GM18507 (cell line): ENCODE measurements at regions not wholly inside any gene's neighbourhood (a gene's known extent, or its start where the extent isn't known, plus 50 kb on each side); places are given as distances from the start of the nearest gene placed in this dataset.

Source experiments
- DNase-seq: peaks from one replicate; pipeline ENCODE4 v3.0.0; 2011; ENCODE audit warnings: low read depth; ENCODE audit not compliant: insufficient read length; ENCODE audit errors: extremely low spot score
- FAIRE-seq: peaks from 2 replicates; lab custom pipeline; 2011; peaks lifted over from hg19 to GRCh38; lab: Jason Lieb, UNC

DNA sequence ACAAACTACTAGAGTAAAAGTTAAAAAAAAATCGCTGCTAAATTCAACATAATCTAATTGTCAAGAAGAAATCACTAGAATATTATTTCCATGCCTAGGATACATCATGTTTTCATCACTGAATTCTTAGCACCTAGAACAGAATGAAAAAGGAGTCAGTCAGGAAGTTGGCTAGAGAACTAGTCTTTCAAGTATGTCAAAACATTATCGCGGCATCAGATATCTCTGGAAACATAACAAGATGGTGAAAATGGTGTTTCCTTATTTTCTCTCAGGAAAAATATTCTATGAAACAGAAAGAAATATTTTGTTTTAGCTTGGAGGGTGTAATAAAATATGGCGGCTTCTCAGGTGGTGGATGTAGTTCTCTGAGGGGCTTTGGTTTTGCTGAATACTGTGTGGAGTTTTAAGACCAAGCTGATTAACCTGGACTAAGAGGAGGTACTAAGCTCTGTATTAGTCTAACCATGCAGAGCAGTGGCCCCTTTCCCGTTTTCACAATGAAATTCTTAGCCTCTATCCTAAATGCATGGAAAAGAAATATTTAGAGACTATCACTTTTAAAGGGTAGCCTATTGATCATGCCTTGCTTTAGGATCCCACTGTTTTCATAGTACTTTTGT is 205.6 kb downstream of the MDFIC start:
- DNase-seq, result no peak
- no peak for FAIRE-seq

DNA sequence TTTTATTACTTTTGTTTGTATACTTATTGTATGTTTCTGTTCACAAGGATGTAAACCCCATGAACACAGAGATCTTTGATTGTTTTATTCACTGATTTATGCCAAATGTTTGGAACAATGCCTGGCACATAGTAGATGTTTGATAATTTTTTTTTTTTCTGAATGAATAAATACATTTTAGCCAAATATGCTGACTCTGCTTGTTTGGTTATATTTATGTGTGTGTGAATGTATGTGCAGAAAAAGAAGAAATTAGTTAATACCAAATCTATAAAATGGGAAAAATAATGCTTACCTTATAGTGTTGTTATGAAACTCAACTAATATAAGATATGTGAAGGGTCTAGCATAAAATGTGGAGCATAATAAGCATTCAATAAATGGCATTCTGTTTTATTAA is 203.9 kb downstream of the MDFIC start:
- no peak for DNase-seq
- no peak for FAIRE-seq

DNA sequence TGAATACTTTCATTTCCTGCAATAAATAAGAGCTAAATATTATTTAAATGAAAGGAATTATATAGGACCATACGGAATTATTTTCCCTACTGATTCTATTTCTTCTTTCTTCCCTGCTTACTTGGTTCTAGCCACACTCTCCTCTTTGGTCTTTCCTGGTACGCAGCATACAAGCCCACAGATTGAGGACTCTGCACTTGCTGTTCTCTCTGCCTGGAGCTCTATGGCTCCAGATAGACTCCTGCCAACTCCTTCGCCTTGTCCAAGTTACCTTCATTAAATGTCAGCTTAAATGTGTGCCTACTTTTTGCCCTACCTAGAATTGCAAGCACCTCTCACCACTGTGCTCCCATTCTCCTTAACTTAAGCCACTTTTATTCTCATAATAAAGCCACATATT is 203.4 kb downstream of the MDFIC start:
- DNase-seq (no peak), FAIRE-seq (no peak)

DNA sequence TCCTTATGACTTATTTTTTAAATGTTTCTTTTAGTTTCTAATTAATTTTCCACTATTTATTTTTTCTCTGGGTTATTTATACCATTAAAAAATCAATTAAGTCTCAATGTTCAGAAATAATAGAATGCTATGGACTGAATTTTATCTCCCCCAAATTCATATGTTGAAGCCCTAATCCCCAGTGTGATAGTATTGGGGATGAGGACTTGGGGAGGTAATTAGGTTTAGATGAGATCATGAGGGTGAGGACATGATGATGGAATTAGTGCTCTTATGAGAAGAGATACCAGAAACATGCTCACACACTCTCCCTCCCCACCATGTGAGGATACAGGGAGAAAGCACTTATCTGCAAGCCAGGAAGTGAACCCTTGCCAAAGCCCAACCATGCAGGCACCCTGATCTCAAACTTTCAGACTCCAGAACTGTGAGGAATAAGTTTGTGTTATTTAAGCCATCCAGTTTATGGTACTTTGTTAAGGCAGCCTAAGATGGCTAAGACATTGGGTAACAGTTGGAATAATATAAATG is 202.6 kb downstream of the MDFIC start:
- DNase-seq (no peak), FAIRE-seq (no peak)

DNA sequence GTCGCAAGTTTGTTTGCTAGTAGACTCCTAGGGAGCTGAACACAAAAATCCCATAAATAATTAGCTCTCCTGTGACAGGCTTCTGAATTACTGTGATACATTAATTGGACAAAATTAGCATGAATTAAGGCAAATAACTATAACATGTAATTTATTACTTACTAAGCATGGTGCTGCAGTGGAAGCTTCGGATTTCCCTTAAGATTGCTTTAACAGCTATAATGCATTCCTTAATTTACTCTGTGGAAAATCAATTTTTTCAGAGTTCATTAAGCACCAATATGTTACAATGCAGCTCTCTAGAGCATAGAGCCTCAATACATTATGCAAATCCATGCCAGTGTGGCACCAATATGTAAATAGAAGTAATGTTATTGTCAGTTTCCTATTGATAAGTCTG is 201.5 kb downstream of the MDFIC start:
- DNase-seq, result no peak
- FAIRE-seq, result no peak

DNA sequence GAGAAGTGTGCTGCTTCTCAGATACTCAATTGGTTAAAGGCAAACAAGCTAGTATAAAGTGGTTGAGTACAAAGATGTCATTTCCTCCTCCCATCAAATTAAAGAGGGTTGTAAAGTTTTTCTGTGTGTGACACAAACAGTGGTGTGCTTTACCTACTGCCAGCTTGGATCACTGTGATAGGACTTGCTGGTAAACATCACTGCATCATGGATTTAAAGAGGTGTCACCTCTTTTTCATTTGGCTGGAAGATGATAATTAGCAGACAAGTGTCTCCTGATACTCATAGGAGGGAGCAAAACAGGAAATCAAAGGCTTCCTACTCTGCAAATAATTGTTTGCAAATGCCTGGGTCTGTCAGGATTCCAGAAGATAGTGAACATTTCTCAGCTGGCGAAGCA is 200.5 kb downstream of the MDFIC start:
- FAIRE-seq (no peak), DNase-seq (no peak)

DNA sequence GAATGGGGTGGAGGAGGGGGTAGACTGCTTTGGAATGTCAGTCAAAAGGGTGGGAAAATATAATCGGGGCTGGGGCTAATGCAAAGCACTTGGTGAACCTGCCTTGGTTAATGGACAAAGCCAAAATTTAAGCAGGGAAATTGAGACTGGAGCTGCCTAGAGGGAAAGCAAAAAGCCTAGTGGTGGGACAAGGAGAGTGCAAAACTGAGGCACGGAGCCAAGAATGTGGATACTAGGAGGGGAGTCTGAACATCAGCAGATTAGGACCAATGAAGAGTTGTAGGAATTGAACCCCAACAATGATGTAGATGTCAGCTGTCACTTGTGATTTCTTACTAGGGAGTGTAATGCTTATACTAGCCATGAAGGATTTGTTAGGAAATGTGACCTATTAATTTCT is 195.9 kb downstream of the MDFIC start:
- DNase-seq (no peak), FAIRE-seq (no peak)

DNA sequence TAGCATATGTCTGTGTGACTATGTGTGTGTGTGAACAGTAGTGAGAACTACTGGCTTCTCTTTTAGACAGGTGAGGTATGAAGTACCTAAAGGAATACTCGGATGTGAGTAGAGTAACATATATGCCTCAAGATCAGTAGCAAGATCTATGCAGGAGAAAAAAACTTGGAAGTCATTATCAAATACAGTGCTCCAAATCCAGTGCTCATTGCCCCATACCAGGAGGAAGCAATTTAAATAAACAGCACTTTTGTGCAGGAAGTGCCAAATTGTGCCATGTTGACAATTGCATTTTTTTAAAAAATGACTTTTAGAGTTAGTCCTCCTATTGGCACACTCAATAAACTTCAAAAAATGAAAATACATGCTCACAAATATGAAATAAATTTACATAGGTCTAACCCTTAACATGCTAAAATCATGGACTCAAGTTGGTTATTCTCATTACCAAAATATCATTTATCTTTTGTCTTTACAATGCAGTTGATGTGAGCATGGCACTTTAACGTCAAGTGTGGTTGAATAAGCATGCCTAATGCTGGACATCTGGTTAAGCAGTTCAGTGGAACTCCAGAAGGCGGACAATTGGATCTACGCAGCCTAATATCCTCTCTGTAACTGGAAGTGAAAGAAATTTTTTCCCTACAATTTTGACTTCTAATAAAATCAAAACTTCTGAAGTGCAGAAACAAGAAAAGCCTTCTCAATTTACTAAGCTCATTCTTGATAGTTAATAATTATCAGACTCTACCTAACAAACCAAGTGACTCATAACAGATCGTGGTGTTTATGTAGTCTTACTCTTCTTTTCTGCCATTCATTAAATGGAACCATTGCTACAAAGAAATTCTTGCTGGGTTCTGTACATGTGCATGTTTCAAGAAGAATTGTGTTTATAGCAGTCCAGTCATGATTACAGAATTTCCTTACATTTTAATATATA is 195.2 kb downstream of the MDFIC start:
- FAIRE-seq (no peak), DNase-seq (no peak)

DNA sequence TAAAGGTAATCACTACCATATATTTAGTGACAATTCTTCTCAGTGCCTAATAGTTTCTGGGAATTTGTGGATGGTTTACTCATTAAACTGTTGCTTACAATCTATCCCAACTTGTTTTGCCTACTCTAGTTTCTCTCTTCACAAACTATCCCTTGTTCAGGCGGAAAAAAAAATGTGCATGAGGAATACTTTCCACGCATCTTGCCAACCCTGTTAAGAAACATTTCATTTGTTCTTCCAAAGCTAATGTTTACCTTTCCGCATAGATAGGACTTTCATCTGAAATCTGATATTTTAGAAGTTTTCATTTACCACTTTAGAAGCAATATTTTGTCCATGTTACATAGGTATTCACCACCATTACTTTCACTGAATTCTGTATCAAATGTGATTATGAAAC is 191.9 kb downstream of the MDFIC start:
- no peak for DNase-seq
- no peak for FAIRE-seq

DNA sequence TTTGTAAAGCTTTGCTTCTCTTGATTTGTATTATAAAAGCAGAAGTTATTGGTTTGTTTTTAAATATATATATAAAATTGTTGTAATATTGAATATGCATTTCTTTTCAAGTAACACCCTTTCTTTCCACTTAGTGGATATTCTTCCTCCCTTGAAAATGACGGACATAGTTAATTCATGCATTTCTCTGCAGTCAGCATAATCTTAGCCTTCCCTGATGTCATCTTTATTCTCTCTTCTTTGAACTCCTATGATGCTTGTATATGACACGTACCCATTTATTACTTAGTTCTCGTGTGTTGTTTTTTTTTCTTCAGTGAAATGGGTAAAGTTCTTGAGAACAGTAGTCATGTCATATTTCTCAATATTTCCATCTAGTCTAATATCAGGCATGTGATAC is 191.2 kb downstream of the MDFIC start:
- DNase-seq (no peak), FAIRE-seq (no peak)

DNA sequence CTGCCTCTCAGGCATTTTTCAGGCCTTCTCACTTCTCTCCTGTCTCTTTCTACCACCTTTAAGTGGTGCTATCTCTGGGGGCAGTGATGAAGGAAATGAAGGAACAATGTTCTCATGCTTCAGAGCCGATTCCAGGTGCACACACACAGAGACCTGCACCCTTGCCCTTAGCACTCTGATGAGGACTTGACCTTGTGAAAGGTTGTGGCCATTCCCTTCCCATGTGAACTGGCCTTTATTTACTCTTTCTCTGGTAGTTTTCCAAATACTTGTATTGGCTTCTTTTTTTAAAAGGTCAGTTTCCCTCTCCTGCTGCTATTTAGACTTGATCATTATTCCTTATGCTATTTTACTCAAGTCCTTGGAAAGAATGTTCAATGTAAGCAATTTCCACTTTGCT is 188.6 kb downstream of the MDFIC start:
- DNase-seq (no peak), FAIRE-seq (no peak)

DNA sequence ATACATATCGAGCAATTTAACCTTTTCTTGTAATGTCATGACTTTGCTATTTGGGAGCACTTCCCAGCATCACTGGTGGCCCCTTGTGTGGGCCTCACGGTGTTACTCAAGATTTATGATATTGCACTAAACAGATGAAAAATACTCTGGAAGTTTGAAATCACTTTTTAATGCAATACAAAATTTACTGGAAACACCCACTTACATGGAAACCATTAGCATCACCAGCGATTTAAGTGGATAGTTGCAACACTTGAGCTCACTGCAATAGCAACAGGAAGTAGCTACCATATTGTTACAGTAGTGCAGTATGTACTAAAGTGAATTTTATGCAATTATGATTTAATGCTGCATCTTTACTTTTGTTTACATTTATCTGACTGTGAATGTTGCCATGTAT is 184.4 kb downstream of the MDFIC start:
- DNase-seq (no peak), FAIRE-seq (no peak)

DNA sequence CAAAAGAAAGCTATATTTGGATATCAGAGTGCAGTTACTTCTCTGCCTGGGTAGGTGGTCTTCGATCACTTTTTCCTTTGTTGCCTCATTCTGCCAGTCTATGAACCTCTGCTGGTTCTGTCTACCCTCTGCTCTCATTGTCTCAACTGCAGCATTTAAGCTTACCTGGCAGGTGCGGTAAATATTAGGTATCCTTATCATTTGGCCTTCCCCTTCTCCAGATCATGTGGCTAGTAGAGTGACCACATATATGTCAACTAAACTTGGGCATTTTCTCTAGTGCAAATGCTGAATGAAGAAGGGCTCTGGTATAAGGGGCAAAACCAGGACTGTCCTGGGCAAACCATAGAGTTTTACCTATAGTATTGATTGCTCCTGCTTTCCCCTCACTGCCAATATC is 180.8 kb downstream of the MDFIC start:
- FAIRE-seq (no peak), DNase-seq (no peak)

DNA sequence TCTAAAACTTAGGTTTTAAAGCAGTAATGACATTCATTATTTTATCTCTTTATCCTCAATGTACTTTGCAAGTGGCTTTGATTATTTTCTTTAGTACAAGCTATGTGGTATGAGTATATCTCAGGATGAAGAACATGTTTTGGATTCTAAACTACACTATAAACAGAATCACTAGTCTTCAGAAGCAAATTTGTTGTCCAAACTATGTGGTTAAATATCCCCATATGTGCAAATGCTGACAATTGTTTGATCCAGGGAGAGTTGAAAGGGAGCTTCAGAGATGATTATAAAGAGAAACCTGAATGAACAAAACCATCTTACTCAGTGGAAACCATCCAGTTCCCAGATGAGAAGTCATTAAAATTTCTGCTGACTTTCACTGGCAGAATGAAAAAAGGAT is 179.3 kb downstream of the MDFIC start:
- DNase-seq, result no peak
- no peak for FAIRE-seq

DNA sequence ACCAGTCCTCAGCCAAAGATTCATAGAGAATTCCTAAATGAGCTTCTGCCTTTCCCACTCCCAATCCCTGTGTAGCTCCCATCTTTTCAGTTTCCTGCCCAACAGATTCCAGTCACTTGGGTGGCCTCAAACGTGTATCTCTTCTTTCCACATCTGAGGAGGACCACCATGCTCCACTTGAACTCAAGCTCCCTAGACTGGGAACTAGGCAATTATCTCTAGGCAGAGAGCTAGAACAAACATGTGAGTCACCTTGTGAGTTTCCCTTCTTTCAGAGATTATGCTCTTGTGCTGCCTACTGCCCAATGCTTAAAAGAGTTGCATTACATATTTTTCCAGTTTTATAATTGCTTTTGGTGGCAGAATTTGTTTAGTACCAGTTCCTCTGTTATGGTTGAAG is 178.0 kb downstream of the MDFIC start:
- DNase-seq, result no peak

DNA sequence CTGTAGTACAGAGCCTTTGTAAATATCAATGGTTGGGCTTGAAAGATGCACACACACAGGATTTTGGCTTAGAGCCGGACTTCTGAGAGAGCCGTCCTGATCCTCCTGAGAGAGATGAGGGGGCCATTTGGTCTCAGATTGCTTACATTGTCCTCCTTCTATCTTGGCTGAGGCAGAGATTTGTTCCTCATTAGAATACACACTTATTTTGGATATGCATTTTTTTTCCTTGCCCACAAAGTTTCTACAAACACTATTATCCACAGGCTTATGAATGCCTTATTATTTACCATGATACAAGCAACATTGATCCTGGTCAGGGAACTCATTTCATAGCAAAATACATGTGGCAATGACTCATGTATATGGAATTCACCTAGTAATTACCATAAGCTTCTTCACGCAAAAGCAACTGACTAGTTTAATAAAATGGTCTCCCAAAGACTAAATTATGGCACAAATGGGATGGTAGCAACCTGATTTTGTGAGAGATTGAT is 175.3 kb downstream of the MDFIC start:
- DNase-seq (no peak), FAIRE-seq (no peak)

More for the DNA sequence above, 178.0 kb downstream of the MDFIC start:
- no peak for FAIRE-seq

DNA sequence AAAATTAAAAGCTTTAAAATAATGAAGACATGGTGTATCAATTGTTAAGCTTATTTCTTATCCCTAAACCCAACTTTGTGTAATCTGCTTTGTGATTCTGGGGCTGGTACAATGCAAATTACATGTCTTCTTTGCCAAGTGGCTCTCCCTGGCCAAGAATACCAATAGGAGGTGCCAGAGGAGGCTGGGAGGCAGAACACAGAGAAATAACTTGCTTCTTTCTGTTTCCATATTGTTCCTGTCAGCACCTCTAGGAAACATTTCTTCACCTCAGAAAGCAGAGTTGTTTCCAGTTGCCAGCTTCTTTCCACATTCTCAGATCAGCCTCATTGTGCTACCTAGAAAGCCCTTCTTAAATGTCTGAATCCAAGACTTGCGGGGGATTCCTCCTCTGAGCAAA is 174.4 kb downstream of the MDFIC start:
- DNase-seq (no peak), FAIRE-seq (no peak)

DNA sequence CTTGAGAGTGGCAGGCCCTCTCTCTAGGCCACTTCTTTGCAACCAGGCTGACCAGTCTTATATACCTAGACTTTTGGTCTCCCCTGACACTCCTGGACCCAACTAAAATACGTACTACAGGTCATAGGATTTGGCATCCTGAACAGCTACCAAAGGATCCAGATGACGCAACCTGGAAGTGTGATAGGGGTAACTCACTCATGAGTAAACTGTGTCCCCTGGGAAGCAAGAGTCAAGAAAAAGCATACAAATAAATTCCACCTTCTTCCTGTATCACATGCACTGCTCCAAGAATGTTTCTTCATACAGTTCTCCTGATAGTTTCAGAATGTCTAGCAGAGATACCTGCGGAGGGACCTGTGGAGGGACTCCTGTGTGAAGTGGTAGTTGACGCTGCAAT is 172.3 kb downstream of the MDFIC start:
- FAIRE-seq, result no peak
- no peak for DNase-seq

DNA sequence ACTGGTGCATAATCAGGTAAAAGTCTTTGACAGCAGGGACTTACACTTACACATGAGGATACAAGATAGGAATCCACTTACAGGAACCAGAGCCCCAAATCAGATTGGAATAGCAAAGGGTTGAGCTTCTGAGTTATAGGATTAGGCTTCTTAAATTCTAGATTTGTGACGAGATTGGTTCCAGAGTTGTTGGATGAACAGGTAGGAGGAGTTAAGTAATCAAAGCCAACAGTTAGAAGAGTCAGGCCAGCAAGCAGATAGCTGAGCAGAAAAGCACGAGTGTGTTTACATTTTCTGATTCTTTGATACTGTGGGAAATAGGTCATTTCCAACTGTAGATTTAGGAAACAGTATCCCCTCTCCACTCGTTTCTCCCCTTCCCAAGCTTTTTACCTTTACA is 167.0 kb downstream of the MDFIC start:
- FAIRE-seq, result no peak
- DNase-seq, result no peak

DNA sequence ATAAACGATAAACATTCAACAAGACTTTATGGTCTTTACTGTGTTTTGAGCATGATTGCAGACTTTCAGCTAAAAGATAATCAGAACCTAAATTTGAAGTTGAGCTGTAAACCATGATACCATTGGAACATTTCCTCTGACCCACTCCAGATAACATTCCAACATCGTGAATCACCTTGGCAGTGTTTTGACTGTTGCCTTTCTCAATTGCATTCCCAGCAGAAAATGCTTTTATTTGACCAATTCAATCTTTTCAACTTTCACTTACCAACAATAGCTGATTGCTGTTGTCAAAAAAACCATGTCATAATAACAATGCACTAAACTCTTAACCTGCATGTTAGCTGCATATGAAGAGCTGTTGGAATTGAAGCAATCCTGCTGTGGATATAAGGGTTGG is 165.5 kb downstream of the MDFIC start:
- FAIRE-seq (no peak), DNase-seq (no peak)
